ENCODE measurements at regions not wholly inside any gene's neighbourhood (a gene's known extent, or its start where the extent isn't known, plus 50 kb on each side); places are given as distances from the start of the nearest gene placed in this dataset.

DNA sequence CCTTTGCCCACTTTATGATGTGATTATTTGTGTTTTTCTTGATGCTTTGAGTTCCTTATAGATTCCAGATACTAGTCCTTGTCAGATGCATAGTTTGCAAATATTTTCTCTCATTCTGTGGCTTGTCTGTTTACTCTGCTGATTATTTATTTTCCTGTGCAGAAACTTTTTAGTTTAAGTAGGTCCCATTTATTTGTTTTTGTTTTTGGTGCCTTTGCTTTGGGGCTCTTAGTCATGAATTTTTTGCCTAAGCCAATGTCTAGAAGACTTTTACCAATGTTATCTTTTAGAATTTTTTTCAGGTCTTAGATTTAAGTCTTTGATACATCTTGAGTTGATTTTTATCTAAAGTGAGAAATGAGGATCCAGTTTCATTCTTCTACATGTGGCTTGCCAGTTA lies 667.3 kb downstream of the SLC16A7 start:
- no peak overlapping the region for H3K27ac Mint-ChIP-seq
- H3K27ac ChIP-seq (ENCODE audit: low read depth, low read length) = no peak overlapping the region

DNA sequence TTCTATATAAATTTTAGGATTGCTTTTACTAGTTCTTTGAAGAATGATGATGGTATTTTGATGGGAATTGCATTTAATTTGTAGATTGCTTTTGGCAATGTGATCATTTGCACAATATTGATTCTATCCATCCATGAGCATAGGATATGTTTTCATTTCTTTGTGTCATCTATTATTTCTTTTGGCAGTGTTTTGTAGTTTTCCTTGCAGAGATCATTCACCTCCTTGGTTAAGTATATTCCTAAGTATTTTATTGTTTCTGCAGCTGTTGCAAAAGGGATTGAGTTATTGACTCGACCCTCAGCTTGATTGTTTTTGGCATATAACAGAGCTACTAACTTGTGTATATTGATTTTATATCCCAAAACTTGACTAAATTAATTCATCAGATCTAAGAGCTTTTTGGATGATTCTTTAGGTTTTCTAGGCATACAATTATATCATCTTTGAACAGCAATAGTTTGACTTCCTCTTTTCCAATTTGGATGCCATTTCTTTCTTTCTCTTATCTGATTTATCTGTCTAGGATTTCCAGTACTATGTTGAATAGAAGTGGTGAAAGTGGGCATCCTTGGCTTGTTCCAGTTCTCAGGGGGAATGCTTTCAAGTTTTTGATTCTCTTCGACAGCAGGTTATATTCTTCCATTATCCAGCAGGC lies 668.1 kb downstream of the SLC16A7 start:
- H3K36me3 Mint-ChIP-seq = no peaks in the 10 kb centered on the region
- no peaks in the 10 kb centered on the region for H3K4me1 Mint-ChIP-seq
- ATAC-seq = no peak

More for the DNA sequence above, 667.3 kb downstream of the SLC16A7 start:
- DNase-seq (no peak), ATAC-seq (no peak)
- intact Hi-C loops (cut with micrococcal nuclease) = no loop called here
- ChIA-PET POLR2A (no interaction called here), CTCF (no interaction called here)
- Mint-ChIP-seq H3K4me1 (no peaks in the 10 kb centered on the region), H3K4me3 (no peak overlapping the region), H3K9me3 (peaks cover 0 to 10% (median 0%) of the 10 kb centered on the region in 11 donors), H3K36me3 (no peaks in the 10 kb centered on the region), H3K27me3 (no peaks in the 10 kb centered on the region)
- no peaks in the 10 kb centered on the region for H3K36me3 ChIP-seq (ENCODE audit: control insufficient read depth in 2 of 3, insufficient read depth in 3 of 3, low read length in 3 of 3)
- H3K4me1 ChIP-seq (ENCODE audit: control insufficient read depth in 2 of 2, insufficient read depth in 2 of 2, low read length in 2 of 2) = no peaks in the 10 kb centered on the region
- no peaks in the 10 kb centered on the region for H3K27me3 ChIP-seq (ENCODE audit: control insufficient read depth in 2 of 2, insufficient read depth in 2 of 2, low read length in 2 of 2)
- no peaks in the 10 kb centered on the region for H3K9me3 ChIP-seq (ENCODE audit: control insufficient read depth in 2 of 3, low read length in 3 of 3)
- H3K4me3 ChIP-seq (ENCODE audit: low read length) = no peak overlapping the region

GRCh38 chr12:60265741-60266140 lies 669.9 kb downstream of the SLC16A7 start:
- Histone ChIP-seq H3K27me3 (ENCODE audit: control insufficient read depth in 2 of 2, insufficient read depth in 2 of 2, low read length in 2 of 2) (no peaks in the 10 kb centered on the region), H3K4me1 (ENCODE audit: control insufficient read depth in 2 of 2, insufficient read depth in 2 of 2, low read length in 2 of 2) (no peaks in the 10 kb centered on the region), H3K4me3 (ENCODE audit: low read length) (no peak overlapping the region), H3K27ac (ENCODE audit: low read depth, low read length) (no peak overlapping the region), H3K36me3 (ENCODE audit: control insufficient read depth in 2 of 3, insufficient read depth in 3 of 3, low read length in 3 of 3) (no peaks in the 10 kb centered on the region), H3K9me3 (ENCODE audit: control insufficient read depth in 2 of 3, low read length in 3 of 3) (no peaks in the 10 kb centered on the region)
- ChIA-PET CTCF (interaction anchor here (0.7 kb wide), 1 partner anchor 1721 kb away, joined by 3 read pairs; no protein-coding TSS in a partner anchor), POLR2A (no interaction called here)
- intact Hi-C loops (cut with micrococcal nuclease) = no loop called here
- peaks cover 0 to 10% (median 3%) of the 10 kb centered on the region in 11 donors for H3K9me3 Mint-ChIP-seq
- no peaks in the 10 kb centered on the region for H3K4me1 Mint-ChIP-seq
- no peak overlapping the region for H3K27ac Mint-ChIP-seq
- H3K4me3 Mint-ChIP-seq = no peak overlapping the region
- ATAC-seq = no peak
- no peaks in the 10 kb centered on the region for H3K27me3 Mint-ChIP-seq
- no peaks in the 10 kb centered on the region for H3K36me3 Mint-ChIP-seq
- DNase-seq = no peak

More for the DNA sequence above, 668.1 kb downstream of the SLC16A7 start:
- Mint-ChIP-seq H3K4me3 (no peak overlapping the region), H3K9me3 (peaks cover 0 to 10% (median 0%) of the 10 kb centered on the region in 11 donors), H3K27ac (no peak overlapping the region), H3K27me3 (no peaks in the 10 kb centered on the region)
- intact Hi-C loops (cut with micrococcal nuclease) = no loop called here
- Histone ChIP-seq H3K4me1 (ENCODE audit: control insufficient read depth in 2 of 2, insufficient read depth in 2 of 2, low read length in 2 of 2) (no peaks in the 10 kb centered on the region), H3K36me3 (ENCODE audit: control insufficient read depth in 2 of 3, insufficient read depth in 3 of 3, low read length in 3 of 3) (no peaks in the 10 kb centered on the region), H3K4me3 (ENCODE audit: low read length) (no peak overlapping the region), H3K27ac (ENCODE audit: low read depth, low read length) (no peak overlapping the region), H3K9me3 (ENCODE audit: control insufficient read depth in 2 of 3, low read length in 3 of 3) (no peaks in the 10 kb centered on the region), H3K27me3 (ENCODE audit: control insufficient read depth in 2 of 2, insufficient read depth in 2 of 2, low read length in 2 of 2) (no peaks in the 10 kb centered on the region)
- POLR2A ChIA-PET = no interaction called here
- DNase-seq = no peak
- CTCF ChIA-PET = no interaction called here

GRCh38 chr12:60266381-60266852 lies 670.6 kb downstream of the SLC16A7 start:
- peaks cover 0 to 11% (median 5%) of the 10 kb centered on the region in 11 donors for H3K9me3 Mint-ChIP-seq

GRCh38 chr12:60269611-60270269 lies 673.9 kb downstream of the SLC16A7 start:
- ChIA-PET CTCF (no interaction called here), POLR2A (no interaction called here)
- H3K9me3 ChIP-seq (ENCODE audit: control insufficient read depth in 2 of 3, low read length in 3 of 3) = no peaks in the 10 kb centered on the region
- Mint-ChIP-seq H3K9me3 (peaks cover 0 to 11% (median 4%) of the 10 kb centered on the region in 11 donors), H3K27me3 (no peaks in the 10 kb centered on the region), H3K27ac (no peak overlapping the region), H3K4me1 (no peaks in the 10 kb centered on the region), H3K36me3 (no peaks in the 10 kb centered on the region), H3K4me3 (no peak overlapping the region)
- DNase-seq = no peak
- H3K36me3 ChIP-seq (ENCODE audit: control insufficient read depth in 2 of 3, insufficient read depth in 3 of 3, low read length in 3 of 3) = no peaks in the 10 kb centered on the region
- H3K27me3 ChIP-seq (ENCODE audit: control insufficient read depth in 2 of 2, insufficient read depth in 2 of 2, low read length in 2 of 2) = no peaks in the 10 kb centered on the region
- no peaks in the 10 kb centered on the region for H3K4me1 ChIP-seq (ENCODE audit: control insufficient read depth in 2 of 2, insufficient read depth in 2 of 2, low read length in 2 of 2)
- H3K27ac ChIP-seq (ENCODE audit: low read depth, low read length) = no peak overlapping the region
- intact Hi-C loops (cut with micrococcal nuclease) = no loop called here
- ATAC-seq = no peak
- H3K4me3 ChIP-seq (ENCODE audit: low read length) = no peak overlapping the region

More at GRCh38 chr12:60266381-60266852, 670.6 kb downstream of the SLC16A7 start:
- Histone ChIP-seq H3K9me3 (ENCODE audit: control insufficient read depth in 2 of 3, low read length in 3 of 3) (no peaks in the 10 kb centered on the region), H3K36me3 (ENCODE audit: control insufficient read depth in 2 of 3, insufficient read depth in 3 of 3, low read length in 3 of 3) (no peaks in the 10 kb centered on the region), H3K27ac (ENCODE audit: low read depth, low read length) (no peak overlapping the region), H3K4me1 (ENCODE audit: control insufficient read depth in 2 of 2, insufficient read depth in 2 of 2, low read length in 2 of 2) (no peaks in the 10 kb centered on the region), H3K27me3 (ENCODE audit: control insufficient read depth in 2 of 2, insufficient read depth in 2 of 2, low read length in 2 of 2) (no peaks in the 10 kb centered on the region), H3K4me3 (ENCODE audit: low read length) (no peak overlapping the region)
- no peaks in the 10 kb centered on the region for H3K36me3 Mint-ChIP-seq
- intact Hi-C loops (cut with micrococcal nuclease) = no loop called here
- no peaks in the 10 kb centered on the region for H3K4me1 Mint-ChIP-seq
- ATAC-seq = no peak
- H3K4me3 Mint-ChIP-seq = no peak overlapping the region
- H3K27ac Mint-ChIP-seq = no peak overlapping the region
- CTCF ChIA-PET = no interaction called here
- no peak for DNase-seq
- POLR2A ChIA-PET = no interaction called here
- H3K27me3 Mint-ChIP-seq = no peaks in the 10 kb centered on the region

DNA sequence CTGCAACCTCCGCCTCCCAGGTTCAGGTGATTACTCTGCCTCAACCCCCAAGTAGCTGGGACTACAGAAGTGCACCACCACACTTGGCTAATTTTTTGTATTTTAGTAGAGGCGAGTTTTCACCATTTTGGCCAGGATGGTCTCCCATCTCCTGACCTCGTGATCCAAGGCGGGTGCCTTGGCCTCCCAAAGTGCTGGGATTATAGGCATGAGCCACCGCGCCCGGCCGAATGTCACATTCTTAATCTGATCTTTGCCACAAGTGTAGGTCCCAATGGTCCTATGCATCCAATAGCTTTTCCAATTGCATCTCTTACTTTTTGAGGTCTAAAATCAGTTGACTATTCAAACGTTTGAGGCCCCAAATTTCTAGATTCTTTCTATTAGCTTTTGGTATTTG lies 676.0 kb downstream of the SLC16A7 start:
- intact Hi-C loops (cut with micrococcal nuclease) = no loop called here
- H3K4me3 Mint-ChIP-seq = no peak overlapping the region
- no peak for DNase-seq
- H3K27ac Mint-ChIP-seq = no peak overlapping the region
- no peaks in the 10 kb centered on the region for H3K36me3 ChIP-seq (ENCODE audit: control insufficient read depth in 2 of 3, insufficient read depth in 3 of 3, low read length in 3 of 3)
- no peaks in the 10 kb centered on the region for H3K9me3 ChIP-seq (ENCODE audit: control insufficient read depth in 2 of 3, low read length in 3 of 3)
- no peak for ATAC-seq
- H3K27ac ChIP-seq (ENCODE audit: low read depth, low read length) = no peak overlapping the region
- no peaks in the 10 kb centered on the region for H3K4me1 ChIP-seq (ENCODE audit: control insufficient read depth in 2 of 2, insufficient read depth in 2 of 2, low read length in 2 of 2)
- H3K27me3 ChIP-seq (ENCODE audit: control insufficient read depth in 2 of 2, insufficient read depth in 2 of 2, low read length in 2 of 2) = no peaks in the 10 kb centered on the region
- H3K4me1 Mint-ChIP-seq = no peaks in the 10 kb centered on the region
- no peaks in the 10 kb centered on the region for H3K36me3 Mint-ChIP-seq
- peaks cover 0 to 11% (median 4%) of the 10 kb centered on the region in 11 donors for H3K9me3 Mint-ChIP-seq
- no peaks in the 10 kb centered on the region for H3K27me3 Mint-ChIP-seq
- ChIA-PET CTCF (no interaction called here), POLR2A (no interaction called here)
- no peak overlapping the region for H3K4me3 ChIP-seq (ENCODE audit: low read length)

DNA sequence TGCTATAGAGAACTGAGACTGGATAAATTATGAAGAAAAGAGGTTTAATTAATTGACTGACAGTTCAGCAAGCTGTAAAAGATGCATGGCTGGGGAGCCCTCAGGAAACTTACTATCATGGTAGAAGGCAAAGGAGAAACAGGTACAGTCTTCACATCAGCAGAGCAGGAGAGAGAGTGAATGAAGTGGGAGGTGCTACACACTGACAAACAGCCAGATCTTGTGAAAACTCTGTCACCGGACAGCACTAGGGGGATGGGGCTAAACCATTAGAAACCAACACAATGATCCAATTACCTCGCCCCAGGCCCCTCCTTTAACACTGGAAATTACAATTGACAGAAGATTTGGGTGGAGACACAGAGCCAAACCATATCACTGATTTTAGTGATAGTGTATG lies 682.4 kb downstream of the SLC16A7 start:
- Histone ChIP-seq H3K9me3 (ENCODE audit: control insufficient read depth in 2 of 3, low read length in 3 of 3) (no peaks in the 10 kb centered on the region), H3K4me3 (ENCODE audit: low read length) (no peak overlapping the region), H3K4me1 (ENCODE audit: control insufficient read depth in 2 of 2, insufficient read depth in 2 of 2, low read length in 2 of 2) (no peaks in the 10 kb centered on the region), H3K27me3 (ENCODE audit: control insufficient read depth in 2 of 2, insufficient read depth in 2 of 2, low read length in 2 of 2) (no peaks in the 10 kb centered on the region), H3K36me3 (ENCODE audit: control insufficient read depth in 2 of 3, insufficient read depth in 3 of 3, low read length in 3 of 3) (no peaks in the 10 kb centered on the region), H3K27ac (ENCODE audit: low read depth, low read length) (no peak overlapping the region)
- Mint-ChIP-seq H3K9me3 (peaks cover 0 to 4% (median 0%) of the 10 kb centered on the region in 11 donors), H3K27me3 (no peaks in the 10 kb centered on the region), H3K4me1 (no peaks in the 10 kb centered on the region), H3K27ac (no peak overlapping the region), H3K36me3 (no peaks in the 10 kb centered on the region), H3K4me3 (no peak overlapping the region)
- DNase-seq (no peak), ATAC-seq (no peak)
- ChIA-PET POLR2A (interaction anchor here (0.6 kb wide), 1 partner anchor 100 kb away, joined by 3 read pairs; no protein-coding TSS in a partner anchor), CTCF (no interaction called here)
- intact Hi-C loops (cut with micrococcal nuclease) = no loop called here

Data from naive thymus-derived CD4-positive, alpha-beta T cell (primary cell).